ENCODE measurements at regions not wholly inside any gene's neighbourhood (a gene's known extent, or its start where the extent isn't known, plus 50 kb on each side); places are given as distances from the start of the nearest gene placed in this dataset.

- TF ChIP-seq CTCF (IDR thresholded peaks at IDR 0.05) (no peak), EP300 (IDR thresholded peaks at IDR 0.05) (no peak), POLR2A (IDR thresholded peaks at IDR 0.05) (no peak)
These were observed 538.5 kb downstream of the BMP2 start for GRCh38 chr20:7305976-7306375.

Data from tibial nerve (tissue), 4 donors.